HG03135 (cell line): ENCODE measurements at regions not wholly inside any gene's neighbourhood (a gene's known extent, or its start where the extent isn't known, plus 50 kb on each side); places are given as distances from the start of the nearest gene placed in this dataset.

ENCODE experiments used
- ATAC-seq: cut with Tn5 transposase; IDR thresholded peaks from one replicate; pipeline ENCODE4 v1.9.1; 2021; ENCODE audit warnings: mild to moderate bottlenecking, moderate library complexity; ENCODE audit not compliant: unreplicated experiment

- no peak for ATAC-seq
Observed at GRCh38 chr20:16944745-16945144, 196.6 kb downstream of the OTOR start.

DNA sequence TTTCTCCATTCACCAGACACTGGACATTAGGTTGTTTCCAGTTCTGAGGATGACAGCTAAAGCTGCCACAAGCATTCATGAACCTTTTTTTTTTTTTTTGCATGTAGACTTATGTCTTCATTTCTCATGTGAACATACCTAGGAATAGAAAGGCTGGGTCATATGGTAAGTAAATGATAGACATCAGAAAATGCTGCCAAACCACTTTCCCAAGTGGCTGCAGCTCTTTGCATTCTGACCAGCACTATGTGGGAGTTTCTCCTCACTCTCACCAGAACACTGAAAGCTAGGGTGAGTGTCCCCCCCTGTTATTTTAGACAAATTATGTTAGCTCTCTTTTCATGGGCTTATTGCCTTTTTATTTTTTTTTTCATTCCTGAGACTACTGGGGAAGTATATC lies 197.5 kb downstream of the OTOR start:
- no peak for ATAC-seq

GRCh38 chr20:16946097-16946496 lies 197.9 kb downstream of the OTOR start:
- ATAC-seq = no peak

DNA sequence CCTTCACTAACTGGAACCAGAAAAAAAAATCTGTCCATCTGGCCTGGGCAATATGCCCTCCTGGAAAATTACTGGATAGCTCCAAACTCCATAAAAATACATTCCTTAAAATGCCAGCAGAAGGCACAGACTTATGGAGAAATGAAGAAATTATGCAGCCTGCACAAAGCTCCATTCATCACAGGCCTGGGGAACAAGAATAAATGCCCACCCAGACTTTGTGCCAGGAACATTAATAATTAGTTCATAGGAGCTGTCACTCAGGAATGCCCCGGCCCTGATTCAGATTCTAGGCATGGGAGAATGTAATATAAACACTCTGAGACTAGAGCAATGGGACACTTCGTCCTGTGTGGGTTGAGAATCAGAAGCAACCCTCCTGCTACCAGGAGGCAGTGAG lies 199.3 kb downstream of the OTOR start:
- no peak for ATAC-seq

DNA sequence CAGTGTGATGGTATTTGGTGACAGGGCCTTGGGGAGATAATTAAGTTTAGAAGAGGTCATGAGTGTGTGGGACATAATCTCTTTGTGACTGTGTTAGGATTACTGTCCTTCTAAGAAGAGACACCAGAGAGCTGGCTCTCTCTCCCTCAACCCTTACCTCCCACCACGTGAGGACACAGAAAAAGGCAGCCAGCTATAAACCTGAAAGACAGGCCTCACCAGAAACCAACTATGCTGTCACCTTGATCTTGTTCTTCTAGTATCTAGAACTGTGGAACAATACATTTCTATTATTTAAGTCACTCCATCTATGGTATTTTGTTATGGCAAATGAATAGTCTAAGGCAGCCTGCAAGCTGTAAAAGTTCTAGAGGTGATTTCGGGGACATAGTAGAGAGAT lies 203.7 kb downstream of the OTOR start:
- ATAC-seq = no peak

DNA sequence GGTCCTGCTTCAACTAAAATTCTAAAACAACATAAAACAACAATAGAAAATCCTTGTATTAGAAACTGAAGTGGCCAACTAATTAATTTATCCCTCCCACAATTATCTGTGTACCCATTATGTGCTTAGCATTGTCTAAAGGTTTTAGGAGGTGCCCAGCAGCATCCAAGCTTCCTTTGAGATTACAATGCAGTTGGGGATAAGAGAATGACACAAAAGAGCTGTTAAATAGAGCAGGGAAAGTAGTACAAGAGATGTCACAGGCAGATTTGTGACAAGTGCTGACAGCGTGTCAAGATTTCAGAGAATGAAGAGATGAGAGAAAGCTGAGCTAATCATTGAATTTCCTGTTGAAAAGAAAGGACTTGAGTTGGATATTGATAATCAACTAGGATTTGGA lies 204.8 kb downstream of the OTOR start:
- ATAC-seq = no peak

- ATAC-seq = no peak
Observed at GRCh38 chr20:16953858-16954257, 205.7 kb downstream of the OTOR start.

- no peak for ATAC-seq
Observed at GRCh38 chr20:16955462-16955861, 207.3 kb downstream of the OTOR start.

DNA sequence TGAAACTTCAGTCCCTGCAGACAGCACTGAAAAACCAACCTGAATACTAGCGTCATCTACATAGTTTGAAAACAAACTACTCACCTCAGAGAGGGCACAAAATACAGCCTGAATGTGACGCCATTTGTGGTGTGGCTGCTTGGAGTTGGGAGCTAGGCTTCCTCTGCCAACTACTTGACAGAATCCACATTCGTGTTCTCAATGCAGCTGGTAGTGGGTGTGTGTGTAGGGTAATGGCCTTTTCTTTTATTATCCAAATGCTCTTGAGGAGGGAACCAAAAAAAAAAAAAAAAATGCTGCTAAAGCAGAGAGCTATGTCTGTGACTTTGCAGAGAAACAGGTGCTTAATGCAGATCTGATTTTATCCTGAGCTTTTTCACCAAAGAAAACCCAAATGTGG lies 207.8 kb downstream of the OTOR start:
- no peak for ATAC-seq

GRCh38 chr20:16965401-16965800 lies 217.2 kb downstream of the OTOR start:
- ATAC-seq = no peak

DNA sequence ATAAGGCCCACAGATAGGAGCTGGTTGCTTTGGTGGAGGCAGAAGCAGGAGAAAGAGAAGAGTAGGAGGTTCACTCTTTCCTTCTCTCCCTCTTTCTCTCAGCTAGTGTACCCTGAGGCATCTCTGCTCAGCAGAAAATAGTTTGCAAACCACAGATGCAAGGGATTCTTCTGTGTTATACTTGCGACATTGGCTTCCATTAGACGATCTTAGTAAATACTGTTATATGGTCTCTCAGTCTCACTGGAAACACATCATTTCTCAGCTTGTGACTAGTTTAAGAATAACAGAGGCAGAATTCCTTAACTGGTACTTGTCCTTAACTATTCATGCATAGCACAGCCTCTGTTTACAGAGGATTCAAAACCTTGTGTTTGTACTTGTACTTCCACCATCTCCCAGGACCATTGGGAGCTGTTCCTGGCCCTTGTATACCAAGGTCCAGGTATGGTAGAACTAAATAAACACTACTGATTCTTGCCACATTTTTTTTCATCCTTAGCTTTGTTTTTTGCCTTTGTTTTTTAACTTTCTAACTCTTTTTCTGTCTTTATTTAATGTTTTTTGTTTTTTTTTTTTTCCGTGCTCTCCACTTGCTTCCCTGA lies 218.2 kb downstream of the OTOR start:
- no peak for ATAC-seq

GRCh38 chr20:16968099-16968498 lies 219.9 kb downstream of the OTOR start:
- no peak for ATAC-seq

GRCh38 chr20:16970776-16971175 lies 222.6 kb downstream of the OTOR start:
- no peak for ATAC-seq

- ATAC-seq = no peak
Observed at GRCh38 chr20:16974080-16974854, 226.1 kb downstream of the OTOR start.

DNA sequence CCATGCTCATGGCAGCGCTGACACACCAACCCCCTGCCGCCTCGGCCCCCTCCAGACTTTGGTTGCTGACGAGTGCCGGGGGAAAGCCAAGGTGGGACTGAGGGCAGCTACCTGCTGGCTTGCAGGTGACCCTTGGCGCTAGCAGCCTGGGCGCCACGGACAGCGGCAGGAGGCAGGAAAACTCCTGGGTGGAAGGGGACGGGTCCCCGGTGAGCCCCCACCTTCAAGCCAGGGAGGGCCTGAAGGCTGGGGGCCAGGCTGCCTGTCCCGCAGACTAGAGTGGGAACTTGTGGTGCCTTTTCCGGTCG lies 226.7 kb downstream of the OTOR start:
- no peak for ATAC-seq

- no peak for ATAC-seq
Observed at GRCh38 chr20:16975682-16976081, 227.5 kb downstream of the OTOR start.

- ATAC-seq = no peak
Observed at GRCh38 chr20:16978497-16978896, 230.3 kb downstream of the OTOR start.

DNA sequence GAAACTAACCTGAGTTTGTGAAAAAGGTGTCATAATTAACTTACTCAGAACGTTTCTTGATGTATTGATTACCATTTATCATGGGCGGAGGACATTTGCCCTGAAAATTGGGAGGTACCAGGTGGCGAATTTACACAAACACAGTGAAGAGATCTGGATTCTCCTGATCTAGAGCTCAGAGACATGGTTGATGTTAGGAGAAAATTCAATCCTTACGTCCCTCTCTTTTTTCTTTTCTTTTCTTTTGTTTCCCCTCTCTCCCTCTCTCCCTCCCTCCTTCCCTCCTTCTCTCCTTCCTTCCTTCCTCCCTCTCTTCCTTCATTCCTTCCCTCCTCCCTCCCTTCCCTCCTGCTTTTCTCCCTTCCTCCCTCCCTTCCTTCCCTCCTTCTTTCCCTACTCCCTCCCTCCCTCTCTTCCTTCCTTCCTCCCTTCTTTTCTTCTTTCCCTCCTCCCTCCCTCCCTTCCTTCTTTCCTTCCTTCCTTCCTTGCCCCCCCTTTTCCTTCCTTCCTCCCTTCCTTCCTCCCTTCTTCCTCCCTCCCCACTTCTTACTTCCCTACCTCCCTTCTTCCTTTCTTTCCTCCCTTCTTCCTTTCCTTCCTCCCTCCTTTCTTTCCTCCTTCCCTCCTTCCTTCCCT lies 234.1 kb downstream of the OTOR start:
- no peak for ATAC-seq

DNA sequence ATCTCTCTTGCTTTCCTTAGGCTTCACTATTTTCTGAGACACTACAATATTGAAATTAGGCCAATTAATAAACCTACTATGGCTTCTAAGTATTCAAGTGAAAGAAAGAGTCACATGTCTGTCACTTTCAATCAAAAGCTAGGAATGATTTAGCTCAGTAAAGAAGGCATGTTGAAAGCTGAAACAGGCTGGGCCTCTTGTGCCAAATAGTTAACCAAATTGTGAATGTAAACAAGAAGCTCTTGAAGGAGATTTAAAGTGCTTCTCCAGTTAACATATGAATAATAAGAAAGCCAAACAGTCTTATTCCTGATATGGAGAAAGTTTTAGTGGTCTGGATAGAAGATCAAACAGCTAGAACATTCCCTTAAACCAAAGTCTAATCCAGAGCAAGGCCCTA lies 236.3 kb downstream of the OTOR start:
- ATAC-seq = no peak

- no peak for ATAC-seq
Observed at GRCh38 chr20:17003170-17003870, 223.5 kb upstream of the PCSK2 start.

GRCh38 chr20:17010181-17010580 lies 216.7 kb upstream of the PCSK2 start:
- no peak for ATAC-seq
